Left lung (tissue), 4 donors: ENCODE measurements at regions not wholly inside any gene's neighbourhood (a gene's known extent, or its start where the extent isn't known, plus 50 kb on each side); places are given as distances from the start of the nearest gene placed in this dataset.

Source experiments
- ATAC-seq: fragments of 200-7000 bp; cut with Tn5 transposase; one replicate; pipeline ENCODE4 v1.9.1; 2020; ENCODE audit warnings: moderate library complexity
- DNase-seq, 4 donors: peaks; one replicate each; pipeline ENCODE4 v3.0.0-alpha.2; 2013 to 2020
- H3K27ac ChIP-seq, 2 donors: fragments of 200-600 bp; sonication (generic) in 1 of 2; one replicate each; pipeline versions ENCODE4 v1.5.0 to v1.8.0; 2020 to 2021
- H3K27me3 ChIP-seq, 2 donors: fragments of 200-600 bp; sonication (generic) in 1 of 2; one replicate each; pipeline versions ENCODE4 v1.5.0 to v1.8.0; 2020 to 2021
- H3K36me3 ChIP-seq, 2 donors: fragments of 200-600 bp; sonication (generic) in 1 of 2; one replicate each; pipeline versions ENCODE4 v1.5.0 to v1.8.0; 2020 to 2021
- H3K4me1 ChIP-seq, 2 donors: fragments of 200-600 bp; one replicate each; pipeline ENCODE4 v1.8.0; 2021
- H3K4me3 ChIP-seq, 2 donors: fragments of 200-600 bp; sonication (generic) in 1 of 2; one replicate each; pipeline versions ENCODE4 v1.5.0 to v1.8.0; 2020 to 2021; ENCODE audit warnings: mild to moderate bottlenecking in 1 of 2
- H3K9me3 ChIP-seq, 2 donors: fragments of 200-600 bp; sonication (generic) in 1 of 2; one replicate each; pipeline versions ENCODE4 v1.5.0 to v1.8.0; 2020 to 2021
- intact Hi-C, 2 donors: fragments of 100-400 bp; cut with DNase I; formaldehyde crosslinking; loops; one replicate each; pipeline versions ENCODE4 v1.11.2 to v1.14.2; 2022
- TF ChIP-seq, protein P1 (sequence below), 2 donors: fragments of 200-600 bp; sonication (generic) in 1 of 2; IDR thresholded peaks; one replicate each; pipeline versions ENCODE4 v1.5.0 to v1.8.0; 2021; ENCODE audit warnings: antibody characterized with exemption in 2 of 2
- donor health status: DM: no; HTN: yes; CAD: no.
- donor health status: DM: no; HTN: no; CAD: no.

DNA sequence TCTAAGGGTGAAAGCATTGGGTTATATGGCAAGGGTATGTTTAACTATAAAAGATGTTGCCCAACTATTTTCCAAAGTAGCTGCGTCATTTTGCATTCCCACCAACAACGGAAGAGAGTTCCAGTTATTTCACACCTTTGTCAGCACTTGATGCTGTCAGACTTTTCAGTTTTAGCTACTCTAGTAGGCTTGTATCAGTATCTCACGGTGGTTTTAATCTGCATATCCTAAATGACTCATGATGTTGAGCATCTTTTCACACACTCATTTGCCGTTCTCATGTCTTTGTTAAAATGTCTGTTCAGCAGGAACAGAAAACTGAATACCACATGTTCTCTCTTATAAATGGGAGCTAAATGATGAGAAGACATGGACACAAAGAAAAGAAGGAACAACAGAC is 122.3 kb downstream of the RNASET2 start:
- H3K4me1 ChIP-seq, result no peaks in the 10 kb centered on the region
- no peaks in the 10 kb centered on the region for H3K36me3 ChIP-seq
- no peaks in the 10 kb centered on the region for H3K9me3 ChIP-seq
- DNase-seq (no peak), ATAC-seq (no peak)
- intact Hi-C loops, result no loop called here
- no peaks in the 10 kb centered on the region for H3K27me3 ChIP-seq
- no peak overlapping the region for H3K4me3 ChIP-seq
- TF ChIP-seq, protein P1, sequence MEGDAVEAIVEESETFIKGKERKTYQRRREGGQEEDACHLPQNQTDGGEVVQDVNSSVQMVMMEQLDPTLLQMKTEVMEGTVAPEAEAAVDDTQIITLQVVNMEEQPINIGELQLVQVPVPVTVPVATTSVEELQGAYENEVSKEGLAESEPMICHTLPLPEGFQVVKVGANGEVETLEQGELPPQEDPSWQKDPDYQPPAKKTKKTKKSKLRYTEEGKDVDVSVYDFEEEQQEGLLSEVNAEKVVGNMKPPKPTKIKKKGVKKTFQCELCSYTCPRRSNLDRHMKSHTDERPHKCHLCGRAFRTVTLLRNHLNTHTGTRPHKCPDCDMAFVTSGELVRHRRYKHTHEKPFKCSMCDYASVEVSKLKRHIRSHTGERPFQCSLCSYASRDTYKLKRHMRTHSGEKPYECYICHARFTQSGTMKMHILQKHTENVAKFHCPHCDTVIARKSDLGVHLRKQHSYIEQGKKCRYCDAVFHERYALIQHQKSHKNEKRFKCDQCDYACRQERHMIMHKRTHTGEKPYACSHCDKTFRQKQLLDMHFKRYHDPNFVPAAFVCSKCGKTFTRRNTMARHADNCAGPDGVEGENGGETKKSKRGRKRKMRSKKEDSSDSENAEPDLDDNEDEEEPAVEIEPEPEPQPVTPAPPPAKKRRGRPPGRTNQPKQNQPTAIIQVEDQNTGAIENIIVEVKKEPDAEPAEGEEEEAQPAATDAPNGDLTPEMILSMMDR (IDR thresholded peaks at IDR 0.05), result no peak
- no peak overlapping the region for H3K27ac ChIP-seq

DNA sequence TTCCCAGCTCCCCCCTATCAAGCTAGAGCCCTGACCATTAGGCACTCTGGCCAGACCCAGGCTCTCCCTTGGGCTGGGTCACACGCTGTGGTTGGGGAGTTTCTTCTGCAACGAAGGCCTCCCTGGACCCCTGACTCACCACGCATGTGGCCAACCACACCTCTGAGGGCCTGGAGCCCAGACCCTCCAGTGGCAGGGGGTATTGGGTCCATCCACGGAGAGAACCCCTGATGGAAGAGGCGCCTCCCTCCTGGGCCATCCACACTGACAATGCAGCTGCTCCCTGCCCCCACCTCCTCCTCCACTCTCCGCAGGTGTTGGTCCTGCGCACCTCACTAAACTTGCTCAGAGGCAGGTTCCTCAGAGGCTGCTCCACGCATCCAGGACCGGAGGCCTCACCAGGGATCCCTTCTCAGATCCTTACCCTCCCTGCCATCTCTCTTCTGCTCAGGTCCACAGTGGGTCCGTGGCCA is 125.4 kb downstream of the RNASET2 start:
- DNase-seq (no peak), ATAC-seq (no peak)
- H3K27me3 ChIP-seq, result no peaks in the 10 kb centered on the region
- intact Hi-C loops, result no loop called here
- no peaks in the 10 kb centered on the region for H3K4me1 ChIP-seq
- no peak overlapping the region for H3K27ac ChIP-seq
- no peaks in the 10 kb centered on the region for H3K36me3 ChIP-seq
- TF ChIP-seq, protein P1 (IDR thresholded peaks at IDR 0.05), result no peak
- no peak overlapping the region for H3K4me3 ChIP-seq
- H3K9me3 ChIP-seq, result no peaks in the 10 kb centered on the region

DNA sequence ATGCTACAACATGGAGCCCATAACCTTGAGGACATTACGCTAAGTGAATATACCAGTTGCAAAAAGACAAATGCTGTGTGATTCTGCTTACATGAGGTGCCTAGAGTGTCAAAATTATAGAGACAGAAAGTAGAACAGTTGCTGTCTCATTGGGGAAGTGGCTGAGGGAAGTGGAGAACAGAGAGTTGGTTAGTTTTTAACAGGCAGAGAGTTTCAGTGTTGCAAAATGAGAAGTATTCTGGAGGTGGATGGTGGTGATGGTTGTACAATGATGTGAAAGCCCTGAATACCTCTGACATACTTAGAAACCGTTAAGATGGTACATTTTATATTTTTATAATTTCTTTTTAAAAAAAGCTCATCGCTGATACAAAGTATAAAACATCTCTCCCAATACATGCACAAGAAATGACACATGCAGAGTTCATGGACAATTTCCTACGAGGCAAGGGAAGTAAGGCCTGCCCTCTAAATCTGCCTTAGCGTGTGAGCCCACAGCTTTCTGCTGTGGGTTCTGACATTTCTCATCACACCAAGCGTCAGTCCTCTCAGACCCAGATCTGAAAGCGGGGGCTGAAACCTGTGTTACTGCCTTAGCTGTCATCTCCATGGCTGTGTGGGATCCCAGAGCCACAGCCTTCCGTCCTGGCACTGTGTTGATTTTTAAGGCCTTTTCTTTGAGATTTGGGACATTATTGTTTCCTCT is 126.0 kb downstream of the RNASET2 start:
- no peaks in the 10 kb centered on the region for H3K4me1 ChIP-seq
- H3K27me3 ChIP-seq, result no peaks in the 10 kb centered on the region
- no peak for ATAC-seq
- no peaks in the 10 kb centered on the region for H3K9me3 ChIP-seq
- H3K4me3 ChIP-seq, result no peak overlapping the region
- H3K27ac ChIP-seq, result no peak overlapping the region
- H3K36me3 ChIP-seq, result no peaks in the 10 kb centered on the region
- no peak for DNase-seq
- intact Hi-C loops, result no loop called here
- TF ChIP-seq, protein P1 (IDR thresholded peaks at IDR 0.05), result no peak

DNA sequence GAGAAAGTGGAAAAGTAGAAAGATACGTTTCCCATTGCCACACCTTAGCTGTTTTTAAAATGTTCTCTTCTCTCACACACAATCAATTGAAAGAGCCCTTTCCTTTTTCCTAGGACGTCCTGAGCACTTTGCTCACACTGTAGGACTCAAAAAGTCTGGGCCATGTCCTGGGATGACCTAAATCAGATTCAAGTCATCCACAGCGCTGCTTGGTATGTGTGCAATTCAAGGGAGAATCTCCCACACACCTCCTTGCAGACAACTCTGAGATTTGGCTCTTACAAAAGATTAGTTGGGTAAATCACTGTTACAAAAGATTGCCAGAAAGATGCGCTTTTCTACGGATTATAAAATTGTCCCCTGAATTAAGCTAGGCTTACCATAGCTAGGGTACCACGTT is 130.1 kb downstream of the RNASET2 start:
- no peaks in the 10 kb centered on the region for H3K36me3 ChIP-seq
- ATAC-seq, result no peak
- no peaks in the 10 kb centered on the region for H3K9me3 ChIP-seq
- no peaks in the 10 kb centered on the region for H3K4me1 ChIP-seq
- H3K27me3 ChIP-seq, result no peaks in the 10 kb centered on the region
- intact Hi-C loops, result no loop called here
- H3K4me3 ChIP-seq, result no peak overlapping the region
- TF ChIP-seq, protein P1 (IDR thresholded peaks at IDR 0.05), result no peak
- H3K27ac ChIP-seq, result no peak overlapping the region
- no peak for DNase-seq

DNA sequence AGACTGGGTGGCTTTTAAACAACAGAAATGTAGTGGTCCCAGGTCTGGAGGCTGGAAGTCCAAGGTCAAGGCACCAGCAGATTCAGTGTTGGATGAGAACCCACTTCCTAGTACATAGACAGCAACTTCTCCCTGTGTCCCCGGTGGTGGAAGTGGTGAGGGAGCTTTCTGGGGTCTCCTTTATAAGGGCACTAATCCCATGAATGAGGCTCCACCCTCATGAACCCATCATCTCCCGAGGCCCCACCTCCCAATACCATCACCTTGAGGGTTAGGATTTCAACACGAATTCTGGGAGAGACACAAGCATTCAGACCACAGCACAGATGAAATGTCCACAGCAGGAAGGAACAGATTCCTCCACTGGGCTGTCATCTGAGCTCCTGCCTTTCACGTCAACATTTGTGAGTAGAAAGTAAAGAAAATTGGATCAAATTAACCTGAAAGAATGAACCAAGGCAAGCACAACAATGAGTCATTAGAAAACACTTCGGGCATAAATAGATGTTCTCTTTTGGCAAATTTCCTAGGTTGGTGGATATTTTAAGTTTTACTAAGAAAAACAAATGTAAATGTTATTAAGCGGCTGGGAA is 130.7 kb downstream of the RNASET2 start:
- TF ChIP-seq, protein P1 (IDR thresholded peaks at IDR 0.05), result no peak
- ATAC-seq (no peak), DNase-seq (no peak)
- Histone ChIP-seq H3K9me3 (no peaks in the 10 kb centered on the region), H3K4me3 (no peak overlapping the region), H3K27me3 (no peaks in the 10 kb centered on the region), H3K27ac (no peak overlapping the region), H3K4me1 (no peaks in the 10 kb centered on the region), H3K36me3 (no peaks in the 10 kb centered on the region)
- intact Hi-C loops, result no loop called here
